SK-N-SH treated with all-trans-retinoic acid at 6 μM for 48 hours (cell line): ENCODE measurements at regions not wholly inside any gene's neighbourhood (a gene's known extent, or its start where the extent isn't known, plus 50 kb on each side); places are given as distances from the start of the nearest gene placed in this dataset.

Experiments used
- CREB5 ChIP-seq: fragments of 250-450 bp; sonication (Bioruptor Pico); IDR thresholded peaks from 2 replicates; pipeline ENCODE4 v1.5.1; 2020; ENCODE audit warnings: low read depth, mild to moderate bottlenecking, moderate library complexity
- ZFP3 ChIP-seq: fragments of 250-450 bp; sonication (Bioruptor Pico); IDR thresholded peaks from 2 replicates; pipeline ENCODE4 v1.5.0; 2020; ENCODE audit warnings: mild to moderate bottlenecking, moderate library complexity
- TF ChIP-seq, protein P1 (sequence below): fragments of 250-450 bp; sonication (Bioruptor Pico); IDR thresholded peaks from 2 replicates; pipeline ENCODE4 v1.8.0; 2020; ENCODE audit warnings: mild to moderate bottlenecking, moderate library complexity, borderline replicate concordance

GRCh38 chr5:37971483-37972024, 131.7 kb upstream of the GDNF start:
- TF ChIP-seq ZFP3 (no peak), CREB5 (CRISPR knock-in tag) (no peak)
- TF ChIP-seq, protein P1, sequence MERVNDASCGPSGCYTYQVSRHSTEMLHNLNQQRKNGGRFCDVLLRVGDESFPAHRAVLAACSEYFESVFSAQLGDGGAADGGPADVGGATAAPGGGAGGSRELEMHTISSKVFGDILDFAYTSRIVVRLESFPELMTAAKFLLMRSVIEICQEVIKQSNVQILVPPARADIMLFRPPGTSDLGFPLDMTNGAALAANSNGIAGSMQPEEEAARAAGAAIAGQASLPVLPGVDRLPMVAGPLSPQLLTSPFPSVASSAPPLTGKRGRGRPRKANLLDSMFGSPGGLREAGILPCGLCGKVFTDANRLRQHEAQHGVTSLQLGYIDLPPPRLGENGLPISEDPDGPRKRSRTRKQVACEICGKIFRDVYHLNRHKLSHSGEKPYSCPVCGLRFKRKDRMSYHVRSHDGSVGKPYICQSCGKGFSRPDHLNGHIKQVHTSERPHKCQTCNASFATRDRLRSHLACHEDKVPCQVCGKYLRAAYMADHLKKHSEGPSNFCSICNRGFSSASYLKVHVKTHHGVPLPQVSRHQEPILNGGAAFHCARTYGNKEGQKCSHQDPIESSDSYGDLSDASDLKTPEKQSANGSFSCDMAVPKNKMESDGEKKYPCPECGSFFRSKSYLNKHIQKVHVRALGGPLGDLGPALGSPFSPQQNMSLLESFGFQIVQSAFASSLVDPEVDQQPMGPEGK (CRISPR knock-in tag), result no peak
